Adrenal gland (tissue), 5 donors: ENCODE measurements at regions not wholly inside any gene's neighbourhood (a gene's known extent, or its start where the extent isn't known, plus 50 kb on each side); places are given as distances from the start of the nearest gene placed in this dataset.

Experiments used
- POLR2A ChIP-seq, 2 donors: fragments of 450-650 bp; IDR thresholded peaks; one replicate each; pipeline ENCODE4 v1.6.1; 2017; ENCODE audit warnings: antibody characterized with exemption in 2 of 2, mild to moderate bottlenecking in 2 of 2, moderate library complexity in 1 of 2
- TF ChIP-seq, protein P1 (sequence below), 6 experiments: fragments of 450-650 bp in 4 of 6; fragments of 200-600 bp in 2 of 6; sonication (generic) in 1 of 6; IDR thresholded peaks; 1 replicate in 5 of 6; 2 replicates in 1 of 6; pipeline versions ENCODE4 v1.5.1 to v1.8.0; 2016 to 2021; ENCODE audit warnings: antibody characterized with exemption in 6 of 6, mild to moderate bottlenecking in 2 of 6, moderate library complexity in 1 of 6
- donor health status: DM: no; HTN: no; CAD: no.

DNA sequence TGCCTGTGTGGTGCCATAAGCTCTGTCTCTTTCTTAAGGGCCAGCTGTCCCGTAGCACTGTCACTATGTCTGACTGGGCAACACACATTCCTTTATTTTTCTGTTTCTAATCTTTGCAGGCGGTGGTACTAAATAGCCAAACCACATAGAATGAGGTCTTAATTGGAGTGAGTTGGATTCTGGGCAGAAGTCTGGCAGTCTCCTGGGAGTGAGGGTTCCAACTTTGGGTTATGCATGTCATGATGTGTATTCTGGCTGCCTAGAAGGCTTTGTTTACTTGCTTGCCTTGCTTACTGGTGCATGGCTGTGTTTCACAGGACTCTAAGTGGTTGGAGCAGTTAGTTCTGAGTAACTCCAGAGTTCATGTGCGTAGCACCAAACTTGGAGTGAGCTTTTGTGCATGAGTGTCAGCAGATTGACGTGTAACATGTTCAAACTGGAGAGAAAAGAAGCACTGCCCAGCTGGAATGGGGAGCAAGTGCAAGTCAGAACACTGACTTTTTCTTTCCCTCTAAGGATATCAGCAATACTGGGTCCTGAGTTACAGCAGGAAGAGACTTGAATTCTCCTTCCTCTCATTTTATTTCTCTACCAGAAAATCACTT lies 185.8 kb downstream of the PCSK1 start:
- TF ChIP-seq, protein P1, sequence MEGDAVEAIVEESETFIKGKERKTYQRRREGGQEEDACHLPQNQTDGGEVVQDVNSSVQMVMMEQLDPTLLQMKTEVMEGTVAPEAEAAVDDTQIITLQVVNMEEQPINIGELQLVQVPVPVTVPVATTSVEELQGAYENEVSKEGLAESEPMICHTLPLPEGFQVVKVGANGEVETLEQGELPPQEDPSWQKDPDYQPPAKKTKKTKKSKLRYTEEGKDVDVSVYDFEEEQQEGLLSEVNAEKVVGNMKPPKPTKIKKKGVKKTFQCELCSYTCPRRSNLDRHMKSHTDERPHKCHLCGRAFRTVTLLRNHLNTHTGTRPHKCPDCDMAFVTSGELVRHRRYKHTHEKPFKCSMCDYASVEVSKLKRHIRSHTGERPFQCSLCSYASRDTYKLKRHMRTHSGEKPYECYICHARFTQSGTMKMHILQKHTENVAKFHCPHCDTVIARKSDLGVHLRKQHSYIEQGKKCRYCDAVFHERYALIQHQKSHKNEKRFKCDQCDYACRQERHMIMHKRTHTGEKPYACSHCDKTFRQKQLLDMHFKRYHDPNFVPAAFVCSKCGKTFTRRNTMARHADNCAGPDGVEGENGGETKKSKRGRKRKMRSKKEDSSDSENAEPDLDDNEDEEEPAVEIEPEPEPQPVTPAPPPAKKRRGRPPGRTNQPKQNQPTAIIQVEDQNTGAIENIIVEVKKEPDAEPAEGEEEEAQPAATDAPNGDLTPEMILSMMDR (IDR thresholded peaks at IDR 0.05): no peak
- no peak for TF ChIP-seq POLR2A (IDR thresholded peaks at IDR 0.05)
